ENCODE measurements at regions not wholly inside any gene's neighbourhood (a gene's known extent, or its start where the extent isn't known, plus 50 kb on each side); places are given as distances from the start of the nearest gene placed in this dataset.

- Histone ChIP-seq H3K4me3 (ENCODE audit: extremely low read depth in 1 of 4, insufficient read depth in 2 of 4, low read depth in 3 of 4, low read length in 4 of 4) (no peak overlapping the region), H2BK15ac (ENCODE audit: low read length) (no peak overlapping the region), H3K23me2 (ENCODE audit: low read depth, low read length) (no peaks in the 10 kb centered on the region), H4K8ac (ENCODE audit: extremely low read depth, insufficient read depth, low read length) (no peak overlapping the region), H4K91ac (replicated peaks; ENCODE audit: insufficient read length, low read length) (no peak overlapping the region), H3K56ac (replicated peaks; ENCODE audit: insufficient read length, low read depth, low read length) (no peak overlapping the region), H3K4me1 (replicated peaks in 1 of 4; ENCODE audit: control insufficient read depth in 3 of 4, insufficient read depth in 4 of 4, low read length in 3 of 4) (no peaks in the 10 kb centered on the region), H2AFZ (ENCODE audit: low read length) (no peak overlapping the region), H2BK20ac (ENCODE audit: low read length) (no peak overlapping the region), H2BK120ac (replicated peaks; ENCODE audit: low read depth, low read length) (no peak overlapping the region), H2AK5ac (ENCODE audit: low read depth, low read length) (no peak overlapping the region), H3K23ac (ENCODE audit: insufficient read length) (no peak overlapping the region), H4K5ac (ENCODE audit: insufficient read length, low read depth, low read length) (no peak overlapping the region), H3K27me3 (replicated peaks in 1 of 4; ENCODE audit: control insufficient read depth in 3 of 4, extremely low read depth in 1 of 4, insufficient read depth in 3 of 4, low read length in 3 of 4) (no peaks in the 10 kb centered on the region), H2BK12ac (ENCODE audit: low read depth, low read length) (no peak overlapping the region), H3K18ac (ENCODE audit: extremely low read depth, low read length) (no peak overlapping the region), H3K36me3 (ENCODE audit: control insufficient read depth in 2 of 4, insufficient read depth in 4 of 4, low read length in 3 of 4) (peaks cover 0 to 25% (median 8%) of the 10 kb centered on the region in 4 experiments; a peak in 5 of 8 replicates), H3K4me2 (ENCODE audit: insufficient read depth in 1 of 2, low read depth in 2 of 2, low read length in 2 of 2) (no peak overlapping the region), H3K9me3 (ENCODE audit: insufficient read depth in 2 of 2, low read depth in 1 of 2, low read length in 1 of 2) (peaks cover 9 to 17% of the 10 kb centered on the region in 2 experiments), H3K27ac (ENCODE audit: low read depth, low read length) (no peak overlapping the region), H3K79me2 (ENCODE audit: control insufficient read depth in 1 of 2, insufficient read depth in 2 of 2, low read length in 2 of 2) (0 out of 4 replicates have a peak, but pooled peaks cover 0 to 4% of the 10 kb centered on the region in 2 experiments), H3K9ac (replicated peaks in 1 of 4; ENCODE audit: extremely low read depth in 1 of 4, low read depth in 3 of 4, low read length in 3 of 4) (no peak overlapping the region), H3K14ac (ENCODE audit: insufficient read length) (no peak overlapping the region), H4K20me1 (replicated peaks in 1 of 2; ENCODE audit: control insufficient read depth in 1 of 2, insufficient read depth in 2 of 2, low read length in 2 of 2) (no peaks in the 10 kb centered on the region), H3K4ac (replicated peaks; ENCODE audit: insufficient read length, low read depth, low read length) (no peak overlapping the region), H2BK5ac (ENCODE audit: low read depth, low read length) (no peak overlapping the region), H3K79me1 (ENCODE audit: low read depth, low read length) (no peaks in the 10 kb centered on the region)
- ChIA-PET CTCF (ENCODE audit: partially characterized antibody) (interaction anchor here (1.4 kb wide), 1 partner anchor 14 kb away, joined by 3 read pairs; no protein-coding TSS in a partner anchor), POLR2A (ENCODE audit: partially characterized antibody) (no interaction called here)
- DNase-seq (ENCODE audit: low read depth in 1 of 2, low spot score in 2 of 2) (no peak), FAIRE-seq (no peak)
- whole genome bisulfite sequencing, 2 experiments (ENCODE audit: extremely low coverage in 1 of 2, insufficient coverage in 1 of 2, insufficient read length in 1 of 2, insufficient replicate concordance in 2 of 2, low coverage in 1 of 2, low lambda C conversion rate in 2 of 2, missing lambda C conversion rate in 1 of 2), result 56% methylated on average over 2 of the region's 2 CpGs; no CpG with 5 or more reads in 1 of the 2 experiments
- TF ChIP-seq EP300 (IDR thresholded peaks at IDR 0.05; ENCODE audit: borderline replicate concordance in 1 of 2, low read depth in 2 of 2, low read length in 2 of 2) (no peak), ATF3 (IDR thresholded peaks at IDR 0.05; ENCODE audit: insufficient read depth, low read depth, low read length) (no peak), CHD1 (IDR thresholded peaks at IDR 0.05; ENCODE audit: low read depth, low read length) (no peak), PHF8 (conservative IDR thresholded peaks at IDR 0.05; ENCODE audit: low read depth, low read length) (no peak)
These were observed 2186.8 kb upstream of the CELF4 start for GRCh38 chr18:39752351-39752750.

Data from H1 (cell line).